ENCODE measurements at regions not wholly inside any gene's neighbourhood (a gene's known extent, or its start where the extent isn't known, plus 50 kb on each side); places are given as distances from the start of the nearest gene placed in this dataset.

DNA sequence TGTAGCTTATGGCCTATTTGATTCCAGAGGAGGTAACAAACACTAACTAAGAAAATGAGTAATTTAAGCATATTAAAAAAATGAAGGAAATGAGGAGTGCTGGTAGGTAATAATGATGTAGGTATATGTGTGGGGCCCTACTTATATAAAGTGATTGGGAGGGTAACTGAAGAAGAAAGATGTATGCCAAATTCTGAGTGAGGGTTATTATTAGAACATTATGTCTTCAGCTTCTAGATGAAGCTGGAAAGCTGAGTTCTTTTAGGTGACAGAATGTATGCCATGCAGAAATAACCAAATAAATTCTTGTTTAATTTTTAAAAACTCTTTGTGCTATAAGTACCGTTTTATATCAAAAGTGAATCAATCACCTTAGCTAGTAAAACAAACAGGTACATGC is 479.6 kb upstream of the TENM4 start:
- Histone ChIP-seq H3K9ac (ENCODE audit: insufficient read length, low read depth) (no peak overlapping the region), H3K9me3 (ENCODE audit: insufficient read depth, low read length) (no peaks in the 10 kb centered on the region), H3K4me3 (ENCODE audit: insufficient read length, low read depth) (no peak overlapping the region), H3K4me1 (ENCODE audit: insufficient read depth, insufficient read length) (no peaks in the 10 kb centered on the region), H3K36me3 (ENCODE audit: insufficient read depth, insufficient read length, low read length) (no peaks in the 10 kb centered on the region), H3K27me3 (ENCODE audit: insufficient read depth, insufficient read length) (no peaks in the 10 kb centered on the region)
- no peak for TF ChIP-seq ZNF274 (IDR thresholded peaks at IDR 0.05; ENCODE audit: low read depth, low read length)
- no peak for TF ChIP-seq SUZ12 (IDR thresholded peaks at IDR 0.05; ENCODE audit: extremely low read depth, insufficient read depth, insufficient read length)
- no peak for DNase-seq (ENCODE audit: low read depth, low spot score)

DNA sequence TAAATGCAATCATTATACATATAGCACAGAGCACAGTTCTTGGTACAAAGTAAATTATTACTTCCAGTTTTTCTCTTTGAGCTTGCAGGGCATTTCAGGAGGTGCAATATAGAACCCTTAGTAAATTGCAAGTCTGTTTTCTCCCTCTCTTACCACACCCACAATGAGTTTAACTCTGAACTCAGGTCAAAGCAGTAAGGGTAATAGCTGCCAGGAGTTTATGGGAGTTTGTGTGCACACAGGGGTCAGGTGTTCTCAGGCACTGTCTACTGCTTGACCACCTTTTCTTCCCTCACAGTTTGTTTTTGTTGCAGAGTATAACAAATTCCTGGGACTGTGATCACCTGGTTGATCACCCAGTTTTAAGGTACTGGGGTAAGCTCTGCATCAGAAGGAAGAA is 478.5 kb upstream of the TENM4 start:
- no peaks in the 10 kb centered on the region for H3K9me3 ChIP-seq (ENCODE audit: insufficient read depth, low read length)
- no peaks in the 10 kb centered on the region for H3K4me1 ChIP-seq (ENCODE audit: insufficient read depth, insufficient read length)
- no peaks in the 10 kb centered on the region for H3K27me3 ChIP-seq (ENCODE audit: insufficient read depth, insufficient read length)
- no peak overlapping the region for H3K4me3 ChIP-seq (ENCODE audit: insufficient read length, low read depth)
- H3K9ac ChIP-seq (ENCODE audit: insufficient read length, low read depth), result no peak overlapping the region
- TF ChIP-seq YY1 (IDR thresholded peaks at IDR 0.05; ENCODE audit: insufficient read depth, insufficient read length) (no peak), SUZ12 (IDR thresholded peaks at IDR 0.05; ENCODE audit: extremely low read depth, insufficient read depth, insufficient read length) (no peak), ZNF274 (IDR thresholded peaks at IDR 0.05; ENCODE audit: low read depth, low read length) (no peak)
- no peaks in the 10 kb centered on the region for H3K36me3 ChIP-seq (ENCODE audit: insufficient read depth, insufficient read length, low read length)
- DNase-seq (ENCODE audit: low read depth, low spot score), result no peak

DNA sequence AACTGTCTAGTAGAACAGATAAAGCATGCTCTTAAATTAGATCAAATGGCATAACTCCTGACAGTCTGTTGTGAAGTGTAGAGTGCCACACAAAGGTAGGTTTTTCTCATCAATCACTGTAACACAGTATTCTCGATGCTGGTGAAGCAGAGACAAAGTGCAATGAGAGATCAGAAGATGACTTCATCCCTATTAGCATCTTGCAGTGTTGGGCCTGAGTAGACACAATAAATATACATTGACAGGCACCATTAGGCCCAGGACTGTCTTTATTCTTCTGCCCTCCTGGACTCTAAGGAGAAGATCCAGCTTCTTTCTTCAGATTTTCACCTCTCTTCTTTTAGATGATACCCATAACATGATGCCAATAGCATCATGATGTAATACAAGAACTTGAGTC is 478.0 kb upstream of the TENM4 start:
- H3K9me3 ChIP-seq (ENCODE audit: insufficient read depth, low read length), result no peaks in the 10 kb centered on the region
- no peak overlapping the region for H3K4me3 ChIP-seq (ENCODE audit: insufficient read length, low read depth)
- DNase-seq (ENCODE audit: low read depth, low spot score), result no peak
- H3K27me3 ChIP-seq (ENCODE audit: insufficient read depth, insufficient read length), result no peaks in the 10 kb centered on the region
- H3K36me3 ChIP-seq (ENCODE audit: insufficient read depth, insufficient read length, low read length), result no peaks in the 10 kb centered on the region
- TF ChIP-seq SUZ12 (IDR thresholded peaks at IDR 0.05; ENCODE audit: extremely low read depth, insufficient read depth, insufficient read length), result no peak
- no peak for TF ChIP-seq YY1 (IDR thresholded peaks at IDR 0.05; ENCODE audit: insufficient read depth, insufficient read length)
- no peak for TF ChIP-seq ZNF274 (IDR thresholded peaks at IDR 0.05; ENCODE audit: low read depth, low read length)
- no peak overlapping the region for H3K9ac ChIP-seq (ENCODE audit: insufficient read length, low read depth)
- no peaks in the 10 kb centered on the region for H3K4me1 ChIP-seq (ENCODE audit: insufficient read depth, insufficient read length)

DNA sequence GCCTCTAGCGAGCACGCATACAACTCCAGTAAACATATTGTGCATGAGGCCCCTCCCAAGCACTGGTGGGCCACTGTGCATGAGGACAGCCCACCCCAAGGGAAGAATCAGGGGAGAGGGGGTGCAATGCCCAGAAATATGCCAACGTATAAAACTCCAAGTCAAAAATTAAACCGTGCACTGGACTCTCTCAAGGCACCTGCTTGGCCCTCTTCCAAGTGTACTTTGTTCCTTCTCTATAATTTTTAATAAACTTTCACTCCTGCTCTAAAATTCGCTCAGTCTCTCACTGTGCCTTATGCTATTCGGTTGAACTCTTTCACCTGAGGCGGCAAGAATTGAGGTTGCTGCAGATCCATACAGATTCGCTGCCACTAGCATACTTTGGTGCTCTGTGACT is 465.3 kb upstream of the TENM4 start:
- Histone ChIP-seq H3K4me3 (ENCODE audit: insufficient read length, low read depth) (no peak overlapping the region), H3K27me3 (ENCODE audit: insufficient read depth, insufficient read length) (no peaks in the 10 kb centered on the region), H3K9me3 (ENCODE audit: insufficient read depth, low read length) (no peaks in the 10 kb centered on the region), H3K9ac (ENCODE audit: insufficient read length, low read depth) (no peak overlapping the region), H3K36me3 (ENCODE audit: insufficient read depth, insufficient read length, low read length) (no peaks in the 10 kb centered on the region), H3K4me1 (ENCODE audit: insufficient read depth, insufficient read length) (no peaks in the 10 kb centered on the region)
- TF ChIP-seq SUZ12 (IDR thresholded peaks at IDR 0.05; ENCODE audit: extremely low read depth, insufficient read depth, insufficient read length), result no peak
- no peak for TF ChIP-seq ZNF274 (IDR thresholded peaks at IDR 0.05; ENCODE audit: low read depth, low read length)
- TF ChIP-seq YY1 (IDR thresholded peaks at IDR 0.05; ENCODE audit: insufficient read depth, insufficient read length), result no peak
- DNase-seq (ENCODE audit: low read depth, low spot score), result no peak

DNA sequence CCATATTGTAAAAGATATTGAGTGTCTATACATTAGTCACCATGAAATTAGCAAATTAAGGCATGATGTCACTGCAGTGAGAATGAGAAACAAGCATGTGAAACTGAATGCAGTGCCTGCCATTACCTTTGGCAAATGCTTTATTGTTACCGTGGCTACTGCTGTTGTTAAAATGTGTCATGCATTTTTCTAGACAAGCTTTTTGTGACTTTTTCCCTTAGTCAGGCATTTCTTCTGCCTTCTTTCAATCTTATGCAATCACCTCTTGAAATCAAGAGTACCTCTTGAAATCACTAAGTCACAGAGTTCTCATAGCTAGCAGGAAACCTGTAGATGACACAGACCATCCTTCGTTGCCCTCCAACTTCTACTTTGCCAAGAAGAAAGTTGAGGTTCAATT is 461.7 kb upstream of the TENM4 start:
- no peak overlapping the region for H3K4me3 ChIP-seq (ENCODE audit: insufficient read length, low read depth)
- H3K4me1 ChIP-seq (ENCODE audit: insufficient read depth, insufficient read length), result no peaks in the 10 kb centered on the region
- H3K27me3 ChIP-seq (ENCODE audit: insufficient read depth, insufficient read length), result no peaks in the 10 kb centered on the region
- H3K9ac ChIP-seq (ENCODE audit: insufficient read length, low read depth), result no peak overlapping the region
- DNase-seq (ENCODE audit: low read depth, low spot score), result no peak
- H3K36me3 ChIP-seq (ENCODE audit: insufficient read depth, insufficient read length, low read length), result no peaks in the 10 kb centered on the region
- H3K9me3 ChIP-seq (ENCODE audit: insufficient read depth, low read length), result no peaks in the 10 kb centered on the region
- no peak for TF ChIP-seq YY1 (IDR thresholded peaks at IDR 0.05; ENCODE audit: insufficient read depth, insufficient read length)
- TF ChIP-seq ZNF274 (IDR thresholded peaks at IDR 0.05; ENCODE audit: low read depth, low read length), result no peak

DNA sequence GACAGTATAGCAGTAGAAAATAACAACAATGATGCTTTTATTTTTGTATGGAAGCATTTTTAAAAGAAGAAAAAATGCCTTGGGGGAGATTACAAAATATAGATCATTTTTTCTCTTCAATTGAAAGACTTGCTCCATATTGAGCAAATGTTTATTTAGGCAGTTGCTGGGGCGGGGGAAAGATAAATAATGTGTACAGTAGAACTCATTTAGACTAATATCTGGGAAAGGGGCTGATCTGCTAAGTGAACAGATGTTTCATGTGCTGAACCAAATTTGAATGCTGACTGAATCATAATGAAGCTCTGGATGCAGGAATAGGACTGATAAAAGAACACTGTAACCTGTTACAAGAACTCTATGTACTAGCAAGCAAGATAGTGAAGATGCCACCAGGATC is 457.1 kb upstream of the TENM4 start:
- Histone ChIP-seq H3K36me3 (ENCODE audit: insufficient read depth, insufficient read length, low read length) (no peaks in the 10 kb centered on the region), H3K4me1 (ENCODE audit: insufficient read depth, insufficient read length) (no peaks in the 10 kb centered on the region), H3K9ac (ENCODE audit: insufficient read length, low read depth) (no peak overlapping the region), H3K27me3 (ENCODE audit: insufficient read depth, insufficient read length) (no peaks in the 10 kb centered on the region), H3K4me3 (ENCODE audit: insufficient read length, low read depth) (no peak overlapping the region), H3K9me3 (ENCODE audit: insufficient read depth, low read length) (no peaks in the 10 kb centered on the region)
- no peak for TF ChIP-seq ZNF274 (IDR thresholded peaks at IDR 0.05; ENCODE audit: low read depth, low read length)
- TF ChIP-seq YY1 (IDR thresholded peaks at IDR 0.05; ENCODE audit: insufficient read depth, insufficient read length), result no peak
- TF ChIP-seq SUZ12 (IDR thresholded peaks at IDR 0.05; ENCODE audit: extremely low read depth, insufficient read depth, insufficient read length), result no peak
- DNase-seq (ENCODE audit: low read depth, low spot score), result no peak

DNA sequence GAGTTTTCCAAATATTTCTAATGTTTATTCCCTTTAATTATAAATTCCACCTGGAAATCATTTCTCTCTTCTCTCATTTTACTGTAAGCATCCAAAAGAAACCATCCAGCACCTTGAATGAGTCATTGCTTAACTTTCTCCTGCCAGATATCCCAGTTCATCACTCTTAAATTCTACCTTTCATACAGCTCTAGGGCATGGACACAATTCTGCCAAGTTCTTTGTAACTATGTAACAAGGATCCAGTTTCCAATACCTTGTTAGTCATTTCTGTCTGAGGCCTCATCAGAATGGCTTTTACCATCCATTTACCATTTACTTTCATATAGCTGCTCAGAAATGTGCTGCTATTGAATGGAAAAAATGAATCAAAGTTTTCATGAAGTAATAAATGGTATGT is 455.4 kb upstream of the TENM4 start:
- Histone ChIP-seq H3K9ac (ENCODE audit: insufficient read length, low read depth) (no peak overlapping the region), H3K4me3 (ENCODE audit: insufficient read length, low read depth) (no peak overlapping the region), H3K4me1 (ENCODE audit: insufficient read depth, insufficient read length) (no peaks in the 10 kb centered on the region), H3K36me3 (ENCODE audit: insufficient read depth, insufficient read length, low read length) (no peaks in the 10 kb centered on the region), H3K27me3 (ENCODE audit: insufficient read depth, insufficient read length) (no peaks in the 10 kb centered on the region), H3K9me3 (ENCODE audit: insufficient read depth, low read length) (no peaks in the 10 kb centered on the region)
- TF ChIP-seq SUZ12 (IDR thresholded peaks at IDR 0.05; ENCODE audit: extremely low read depth, insufficient read depth, insufficient read length), result no peak
- no peak for TF ChIP-seq YY1 (IDR thresholded peaks at IDR 0.05; ENCODE audit: insufficient read depth, insufficient read length)
- TF ChIP-seq ZNF274 (IDR thresholded peaks at IDR 0.05; ENCODE audit: low read depth, low read length), result no peak
- no peak for DNase-seq (ENCODE audit: low read depth, low spot score)

DNA sequence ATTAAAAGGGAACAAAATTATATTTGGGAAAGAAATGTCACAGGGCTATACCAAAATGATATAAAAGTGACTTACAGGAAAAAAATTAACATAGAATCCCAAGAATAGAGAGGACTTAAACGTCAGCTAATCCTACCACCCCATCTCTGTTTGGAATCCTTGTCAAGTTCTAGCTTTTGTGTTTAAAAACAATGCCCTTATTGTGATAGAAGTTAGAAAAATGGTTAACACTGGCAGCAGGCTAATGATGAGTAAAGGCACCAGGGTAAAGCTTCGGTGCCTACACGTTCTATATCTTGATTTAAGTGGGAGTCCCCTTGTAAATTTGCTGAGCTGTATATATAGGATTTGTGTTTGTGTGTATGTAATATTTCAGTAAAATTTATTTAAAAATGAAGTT is 453.3 kb upstream of the TENM4 start:
- DNase-seq (ENCODE audit: low read depth, low spot score), result no peak
- Histone ChIP-seq H3K4me3 (ENCODE audit: insufficient read length, low read depth) (no peak overlapping the region), H3K9ac (ENCODE audit: insufficient read length, low read depth) (no peak overlapping the region), H3K36me3 (ENCODE audit: insufficient read depth, insufficient read length, low read length) (no peaks in the 10 kb centered on the region), H3K27me3 (ENCODE audit: insufficient read depth, insufficient read length) (no peaks in the 10 kb centered on the region), H3K9me3 (ENCODE audit: insufficient read depth, low read length) (no peaks in the 10 kb centered on the region), H3K4me1 (ENCODE audit: insufficient read depth, insufficient read length) (no peaks in the 10 kb centered on the region)
- TF ChIP-seq SUZ12 (IDR thresholded peaks at IDR 0.05; ENCODE audit: extremely low read depth, insufficient read depth, insufficient read length) (no peak), ZNF274 (IDR thresholded peaks at IDR 0.05; ENCODE audit: low read depth, low read length) (no peak), YY1 (IDR thresholded peaks at IDR 0.05; ENCODE audit: insufficient read depth, insufficient read length) (no peak)
